Peyer's patch (tissue), 4 donors: ENCODE measurements at regions not wholly inside any gene's neighbourhood (a gene's known extent, or its start where the extent isn't known, plus 50 kb on each side); places are given as distances from the start of the nearest gene placed in this dataset.

ENCODE experiments used
- CTCF ChIP-seq, 6 experiments: fragments of 450-650 bp in 4 of 6; fragments of 200-600 bp in 2 of 6; sonication (generic) in 1 of 6; IDR thresholded peaks; one replicate each; pipeline ENCODE4 v1.5.1; 2017 to 2019; ENCODE audit warnings: antibody characterized with exemption in 6 of 6, mild to moderate bottlenecking in 3 of 6, moderate library complexity in 1 of 6
- POLR2A ChIP-seq, 2 donors: fragments of 450-650 bp; IDR thresholded peaks; one replicate each; pipeline ENCODE4 v1.5.1; 2017; ENCODE audit warnings: antibody characterized with exemption in 2 of 2, mild to moderate bottlenecking in 2 of 2, moderate library complexity in 2 of 2

- no peak for TF ChIP-seq CTCF (IDR thresholded peaks at IDR 0.05)
- no peak for TF ChIP-seq POLR2A (IDR thresholded peaks at IDR 0.05)
Observed at GRCh38 chr4:176886135-176886534, 93.4 kb upstream of the VEGFC start.
